Prostate gland (tissue), 2 donors: ENCODE measurements at regions not wholly inside any gene's neighbourhood (a gene's known extent, or its start where the extent isn't known, plus 50 kb on each side); places are given as distances from the start of the nearest gene placed in this dataset.

ENCODE experiments used
- POLR2A ChIP-seq: fragments of 450-650 bp; IDR thresholded peaks from one replicate; pipeline ENCODE4 v1.6.1; 2016; ENCODE audit warnings: antibody characterized with exemption, mild to moderate bottlenecking
- POLR2AphosphoS5 ChIP-seq: sonication (generic); formaldehyde crosslinking; IDR thresholded peaks from one replicate; pipeline ENCODE4 v1.6.1; 2017; ENCODE audit warnings: antibody characterized with exemption
- TF ChIP-seq, protein P1 (sequence below), 4 experiments: fragments of 200-600 bp in 2 of 4; fragments of 450-650 bp in 2 of 4; sonication (generic) in 2 of 4; IDR thresholded peaks; 1 replicate in 3 of 4; 2 replicates in 1 of 4; pipeline ENCODE4 v1.5.1; 2016 to 2019; ENCODE audit warnings: antibody characterized with exemption in 4 of 4, mild to moderate bottlenecking in 2 of 4, moderate library complexity in 2 of 4

- TF ChIP-seq POLR2AphosphoS5 (no peak), POLR2A (no peak)
- TF ChIP-seq, protein P1, sequence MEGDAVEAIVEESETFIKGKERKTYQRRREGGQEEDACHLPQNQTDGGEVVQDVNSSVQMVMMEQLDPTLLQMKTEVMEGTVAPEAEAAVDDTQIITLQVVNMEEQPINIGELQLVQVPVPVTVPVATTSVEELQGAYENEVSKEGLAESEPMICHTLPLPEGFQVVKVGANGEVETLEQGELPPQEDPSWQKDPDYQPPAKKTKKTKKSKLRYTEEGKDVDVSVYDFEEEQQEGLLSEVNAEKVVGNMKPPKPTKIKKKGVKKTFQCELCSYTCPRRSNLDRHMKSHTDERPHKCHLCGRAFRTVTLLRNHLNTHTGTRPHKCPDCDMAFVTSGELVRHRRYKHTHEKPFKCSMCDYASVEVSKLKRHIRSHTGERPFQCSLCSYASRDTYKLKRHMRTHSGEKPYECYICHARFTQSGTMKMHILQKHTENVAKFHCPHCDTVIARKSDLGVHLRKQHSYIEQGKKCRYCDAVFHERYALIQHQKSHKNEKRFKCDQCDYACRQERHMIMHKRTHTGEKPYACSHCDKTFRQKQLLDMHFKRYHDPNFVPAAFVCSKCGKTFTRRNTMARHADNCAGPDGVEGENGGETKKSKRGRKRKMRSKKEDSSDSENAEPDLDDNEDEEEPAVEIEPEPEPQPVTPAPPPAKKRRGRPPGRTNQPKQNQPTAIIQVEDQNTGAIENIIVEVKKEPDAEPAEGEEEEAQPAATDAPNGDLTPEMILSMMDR (IDR thresholded peaks at IDR 0.05), result no peak
These were observed 103.6 kb upstream of the IVNS1ABP start for GRCh38 chr1:185420588-185421081.
